Midbrain (tissue), 1 donor: ENCODE measurements at regions not wholly inside any gene's neighbourhood (a gene's known extent, or its start where the extent isn't known, plus 50 kb on each side); places are given as distances from the start of the nearest gene placed in this dataset.

ENCODE experiments used
- DNase-seq: peaks from one replicate; lab custom pipeline; 2025; lab: John Stamatoyannopoulos, UW

DNA sequence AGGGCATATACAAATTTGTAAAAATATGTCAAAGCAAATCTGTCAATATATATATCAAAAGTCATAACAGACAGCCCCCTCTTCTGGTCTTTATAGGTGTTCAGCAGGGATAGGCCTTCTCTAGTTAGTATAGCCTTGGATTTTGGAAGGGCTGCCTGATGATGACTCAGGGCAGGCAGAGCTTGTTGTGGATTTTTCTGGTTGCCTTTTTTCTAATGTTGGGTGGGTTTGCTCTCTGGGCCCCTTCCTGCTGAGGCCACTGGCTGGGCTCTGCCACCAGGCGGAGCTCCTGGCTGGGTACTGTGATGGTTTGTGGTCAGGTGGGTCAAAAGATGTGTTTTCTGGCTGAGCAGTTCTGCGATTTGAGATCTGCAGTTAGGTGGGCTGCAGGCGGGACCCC is 294.2 kb downstream of the GRIA2 start:
- no peak for DNase-seq

- no peak for DNase-seq
Measured at GRCh38 chr4:157509341-157509740, 288.8 kb downstream of the GRIA2 start.

DNA sequence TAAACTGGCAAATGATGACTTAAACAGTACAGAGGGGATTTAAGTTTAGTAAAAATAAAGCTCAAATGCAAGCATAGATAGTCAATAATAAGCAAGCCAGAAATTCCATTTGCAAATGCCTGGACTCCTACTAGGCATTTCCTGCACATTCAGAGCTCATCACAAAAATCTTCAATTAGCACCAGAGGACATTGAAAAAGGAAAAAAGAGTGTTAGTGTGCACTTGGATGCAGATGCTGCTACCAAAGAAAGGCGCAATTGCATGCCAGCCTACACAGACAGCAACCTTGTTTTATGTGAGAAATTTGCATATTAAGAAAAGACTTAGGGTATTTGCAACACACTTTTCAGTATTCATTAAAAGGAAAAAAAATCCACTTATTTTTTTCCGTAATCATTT is 282.1 kb downstream of the GRIA2 start:
- DNase-seq: peak; percentile 8

DNA sequence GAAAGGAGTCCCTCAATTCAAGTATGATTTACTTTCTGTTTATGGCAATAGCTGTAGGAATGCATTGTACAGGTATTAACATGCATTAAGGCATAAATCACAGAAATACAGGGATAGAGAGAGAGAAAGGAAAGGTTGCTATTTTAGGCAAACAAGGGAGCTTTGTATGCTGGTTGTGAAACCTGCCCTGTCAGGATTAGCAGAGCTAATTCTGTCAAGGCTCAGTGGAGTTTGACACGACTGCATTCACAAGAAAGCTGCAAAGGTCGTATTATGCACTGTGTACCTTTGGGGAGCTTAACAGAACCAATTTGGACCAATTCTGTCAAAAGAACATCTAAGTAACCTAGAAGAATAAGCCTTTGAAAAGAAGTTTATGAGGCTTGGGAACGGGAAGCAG is 239.3 kb downstream of the GRIA2 start:
- peak; percentile 9 for DNase-seq

GRCh38 chr4:157447195-157447594 is 226.7 kb downstream of the GRIA2 start:
- DNase-seq: no peak

DNA sequence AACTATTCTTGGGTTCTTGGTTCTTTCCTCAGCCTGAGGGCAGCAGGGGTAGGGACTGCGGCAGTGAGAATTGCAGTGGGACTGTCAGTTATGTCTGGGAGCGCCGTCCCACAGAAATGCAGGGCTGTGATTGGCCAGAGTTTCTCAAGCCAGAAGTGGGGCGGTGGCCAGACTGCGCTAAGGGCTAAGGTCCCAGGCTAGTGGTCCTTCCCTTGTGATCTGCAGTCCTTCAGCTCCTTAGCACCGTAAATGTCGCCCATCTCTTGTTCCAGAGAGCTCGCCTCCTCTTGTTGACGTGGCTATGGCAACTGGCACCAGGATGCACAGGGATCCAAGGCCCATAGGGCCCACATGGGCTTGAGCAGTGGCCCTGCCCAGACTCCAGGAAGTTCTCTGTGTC is 223.5 kb downstream of the GRIA2 start:
- no peak for DNase-seq

GRCh38 chr4:157443537-157443936 is 223.0 kb downstream of the GRIA2 start:
- DNase-seq: no peak

- DNase-seq: no peak
Measured at GRCh38 chr4:157425897-157426296, 205.4 kb downstream of the GRIA2 start.

- DNase-seq: no peak
Measured at GRCh38 chr4:157423526-157424020, 203.0 kb downstream of the GRIA2 start.

GRCh38 chr4:157421365-157421764 is 200.8 kb downstream of the GRIA2 start:
- no peak for DNase-seq
